ENCODE measurements at regions not wholly inside any gene's neighbourhood (a gene's known extent, or its start where the extent isn't known, plus 50 kb on each side); places are given as distances from the start of the nearest gene placed in this dataset.

DNA sequence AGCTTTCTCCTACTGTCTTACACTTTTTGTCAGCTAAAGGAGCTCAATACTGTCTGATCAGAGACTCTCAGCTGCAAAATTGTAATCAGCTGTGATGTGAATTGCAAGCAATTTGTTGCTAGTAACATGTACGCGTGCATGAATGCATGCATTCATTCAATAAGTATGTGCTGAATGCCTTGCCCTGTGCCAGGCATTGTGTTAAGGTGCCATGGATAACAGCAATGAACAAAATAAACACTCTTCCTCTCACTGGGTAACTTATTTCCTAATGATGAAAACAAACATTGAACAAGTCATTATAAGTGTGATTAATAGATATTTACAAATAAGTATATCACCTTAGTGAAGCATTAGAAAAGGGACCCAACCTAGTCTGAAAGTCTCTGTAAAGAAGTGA, 163.2 kb upstream of the ARID2 start:
- Histone ChIP-seq H4K20me1 (ENCODE audit: insufficient read depth, low read length) (no peaks in the 10 kb centered on the region), H3K36me3 (replicated peaks; ENCODE audit: insufficient read depth, low read length) (no peaks in the 10 kb centered on the region), H3K4me3 (ENCODE audit: low read length) (no peak overlapping the region), H3K9me2 (replicated peaks; ENCODE audit: insufficient read depth, low read length) (no peaks in the 10 kb centered on the region), H3K9me3 (replicated peaks; ENCODE audit: insufficient read depth, low read length) (no peaks in the 10 kb centered on the region), H3K4me1 (ENCODE audit: low read length) (no peaks in the 10 kb centered on the region), H2AFZ (ENCODE audit: low read length) (no peak overlapping the region), H3F3A (ENCODE audit: insufficient read depth, low read length) (no peaks in the 10 kb centered on the region), H3K27ac (ENCODE audit: low read length) (no peak overlapping the region), H3K9ac (ENCODE audit: low read length) (no peak overlapping the region), H3K27me3 (replicated peaks; ENCODE audit: insufficient read depth, low read length) (no peaks in the 10 kb centered on the region), H3K4me2 (ENCODE audit: low read depth, low read length) (no peak overlapping the region), H3K79me2 (ENCODE audit: low read length) (no peaks in the 10 kb centered on the region)
- TF ChIP-seq, protein P1, sequence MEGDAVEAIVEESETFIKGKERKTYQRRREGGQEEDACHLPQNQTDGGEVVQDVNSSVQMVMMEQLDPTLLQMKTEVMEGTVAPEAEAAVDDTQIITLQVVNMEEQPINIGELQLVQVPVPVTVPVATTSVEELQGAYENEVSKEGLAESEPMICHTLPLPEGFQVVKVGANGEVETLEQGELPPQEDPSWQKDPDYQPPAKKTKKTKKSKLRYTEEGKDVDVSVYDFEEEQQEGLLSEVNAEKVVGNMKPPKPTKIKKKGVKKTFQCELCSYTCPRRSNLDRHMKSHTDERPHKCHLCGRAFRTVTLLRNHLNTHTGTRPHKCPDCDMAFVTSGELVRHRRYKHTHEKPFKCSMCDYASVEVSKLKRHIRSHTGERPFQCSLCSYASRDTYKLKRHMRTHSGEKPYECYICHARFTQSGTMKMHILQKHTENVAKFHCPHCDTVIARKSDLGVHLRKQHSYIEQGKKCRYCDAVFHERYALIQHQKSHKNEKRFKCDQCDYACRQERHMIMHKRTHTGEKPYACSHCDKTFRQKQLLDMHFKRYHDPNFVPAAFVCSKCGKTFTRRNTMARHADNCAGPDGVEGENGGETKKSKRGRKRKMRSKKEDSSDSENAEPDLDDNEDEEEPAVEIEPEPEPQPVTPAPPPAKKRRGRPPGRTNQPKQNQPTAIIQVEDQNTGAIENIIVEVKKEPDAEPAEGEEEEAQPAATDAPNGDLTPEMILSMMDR (IDR thresholded peaks at IDR 0.05; ENCODE audit: low read length), result no peak
- TF ChIP-seq EZH2 (optimal IDR thresholded peaks at IDR 0.05; ENCODE audit: low read depth, low read length) (no peak), EZH2phosphoT487 (IDR thresholded peaks at IDR 0.05; ENCODE audit: low read length) (no peak)
- no peak for DNase-seq

DNA sequence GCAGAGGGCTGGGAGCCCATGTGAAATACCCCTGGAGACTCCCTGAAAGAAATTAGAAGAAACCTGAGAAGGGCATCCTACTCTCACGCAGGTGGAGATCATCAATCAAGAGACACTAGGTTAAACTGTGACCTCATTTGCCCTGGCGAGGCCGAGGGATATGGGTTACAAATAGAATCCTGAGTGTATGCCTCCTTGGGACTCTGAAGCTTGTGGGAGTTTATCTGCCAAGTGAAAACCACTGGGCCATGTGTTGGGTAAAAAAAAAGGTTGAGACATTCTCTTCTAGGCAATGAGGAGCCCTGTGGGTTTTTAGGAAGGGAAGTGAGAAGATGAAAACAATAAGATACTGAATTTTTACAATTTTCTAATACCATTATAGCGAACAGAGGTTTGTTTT, 160.7 kb upstream of the ARID2 start:
- Histone ChIP-seq H3K27me3 (replicated peaks; ENCODE audit: insufficient read depth, low read length) (no peaks in the 10 kb centered on the region), H3F3A (ENCODE audit: insufficient read depth, low read length) (no peaks in the 10 kb centered on the region), H3K4me3 (ENCODE audit: low read length) (no peak overlapping the region), H3K79me2 (ENCODE audit: low read length) (no peaks in the 10 kb centered on the region), H3K9ac (ENCODE audit: low read length) (no peak overlapping the region), H3K9me3 (replicated peaks; ENCODE audit: insufficient read depth, low read length) (no peaks in the 10 kb centered on the region), H4K20me1 (ENCODE audit: insufficient read depth, low read length) (no peaks in the 10 kb centered on the region), H3K4me2 (ENCODE audit: low read depth, low read length) (no peak overlapping the region), H3K9me2 (replicated peaks; ENCODE audit: insufficient read depth, low read length) (no peaks in the 10 kb centered on the region), H3K4me1 (ENCODE audit: low read length) (no peaks in the 10 kb centered on the region), H2AFZ (ENCODE audit: low read length) (no peak overlapping the region), H3K27ac (ENCODE audit: low read length) (no peak overlapping the region), H3K36me3 (replicated peaks; ENCODE audit: insufficient read depth, low read length) (no peaks in the 10 kb centered on the region)
- no peak for TF ChIP-seq EZH2phosphoT487 (IDR thresholded peaks at IDR 0.05; ENCODE audit: low read length)
- TF ChIP-seq EZH2 (optimal IDR thresholded peaks at IDR 0.05; ENCODE audit: low read depth, low read length), result no peak
- TF ChIP-seq, protein P1 (IDR thresholded peaks at IDR 0.05; ENCODE audit: low read length), result no peak
- DNase-seq, result no peak

DNA sequence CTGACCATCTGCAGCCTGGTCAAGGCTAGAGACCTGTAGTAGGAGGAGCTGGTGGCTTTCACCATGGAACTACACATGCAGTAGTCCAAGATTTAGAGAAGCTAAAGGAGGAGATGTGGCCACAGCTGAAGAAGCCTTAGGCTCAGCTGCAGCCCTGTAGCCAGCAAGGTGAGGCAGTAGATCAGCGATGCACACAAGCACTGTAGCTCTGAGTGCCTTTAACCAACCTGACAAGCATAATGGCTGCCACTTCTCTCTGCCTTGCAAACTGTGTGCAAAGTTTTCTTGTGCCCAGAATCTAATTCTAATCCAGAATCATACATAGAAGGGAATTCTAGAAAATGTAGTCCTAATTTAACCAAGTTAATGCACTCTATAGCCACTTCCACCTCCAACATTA, 159.0 kb upstream of the ARID2 start:
- no peak for DNase-seq
- no peaks in the 10 kb centered on the region for H3K9me2 ChIP-seq (replicated peaks; ENCODE audit: insufficient read depth, low read length)

More for the DNA sequence above, 159.0 kb upstream of the ARID2 start:
- Histone ChIP-seq H3K27me3 (replicated peaks; ENCODE audit: insufficient read depth, low read length) (no peaks in the 10 kb centered on the region), H4K20me1 (ENCODE audit: insufficient read depth, low read length) (no peaks in the 10 kb centered on the region), H3K9ac (ENCODE audit: low read length) (no peak overlapping the region), H3K79me2 (ENCODE audit: low read length) (no peaks in the 10 kb centered on the region), H3K9me3 (replicated peaks; ENCODE audit: insufficient read depth, low read length) (no peaks in the 10 kb centered on the region), H3F3A (ENCODE audit: insufficient read depth, low read length) (no peaks in the 10 kb centered on the region), H3K36me3 (replicated peaks; ENCODE audit: insufficient read depth, low read length) (no peaks in the 10 kb centered on the region), H2AFZ (ENCODE audit: low read length) (no peak overlapping the region), H3K4me2 (ENCODE audit: low read depth, low read length) (no peak overlapping the region), H3K4me1 (ENCODE audit: low read length) (no peaks in the 10 kb centered on the region), H3K27ac (ENCODE audit: low read length) (no peak overlapping the region), H3K4me3 (ENCODE audit: low read length) (no peak overlapping the region)
- TF ChIP-seq EZH2phosphoT487 (IDR thresholded peaks at IDR 0.05; ENCODE audit: low read length) (no peak), EZH2 (optimal IDR thresholded peaks at IDR 0.05; ENCODE audit: low read depth, low read length) (no peak)
- TF ChIP-seq, protein P1 (IDR thresholded peaks at IDR 0.05; ENCODE audit: low read length), result no peak

Measured in MM.1S (cell line).